Muscle layer of colon (tissue), 2 donors: ENCODE measurements at regions not wholly inside any gene's neighbourhood (a gene's known extent, or its start where the extent isn't known, plus 50 kb on each side); places are given as distances from the start of the nearest gene placed in this dataset.

Experiments
- H3K27ac ChIP-seq: one replicate; pipeline ENCODE4 v1.7.0; 2013; ENCODE audit warnings: low read depth, mild to moderate bottlenecking, low read length, moderate library complexity
- H3K27me3 ChIP-seq, 2 donors: one replicate each; pipeline ENCODE4 v1.7.0; 2013; ENCODE audit warnings: low read length in 2 of 2, mild to moderate bottlenecking in 2 of 2; ENCODE audit not compliant: insufficient read depth in 2 of 2, control insufficient read depth in 1 of 2
- H3K36me3 ChIP-seq: one replicate; pipeline ENCODE4 v1.7.0; 2013; ENCODE audit warnings: mild to moderate bottlenecking, low read length; ENCODE audit not compliant: insufficient read depth
- H3K4me1 ChIP-seq: one replicate; pipeline ENCODE4 v1.7.0; 2013; ENCODE audit warnings: mild to moderate bottlenecking, low read length; ENCODE audit not compliant: insufficient read depth
- H3K4me3 ChIP-seq, 2 donors: one replicate each; pipeline ENCODE4 v1.7.0; 2013; ENCODE audit warnings: low read length in 2 of 2, low read depth in 1 of 2, mild to moderate bottlenecking in 1 of 2, moderate library complexity in 1 of 2
- H3K9ac ChIP-seq: one replicate; pipeline ENCODE4 v1.7.0; 2013; ENCODE audit warnings: low read length
- H3K9me3 ChIP-seq: one replicate; pipeline ENCODE4 v1.7.0; 2013; ENCODE audit warnings: mild to moderate bottlenecking, low read length
- donor health status: abdominal sarcoma.
- donor health status: Adenocarcinoma of cecum.

- H3K9me3 ChIP-seq: no peaks in the 10 kb centered on the region
- H3K4me1 ChIP-seq: no peaks in the 10 kb centered on the region
- H3K27ac ChIP-seq: no peak overlapping the region
- no peak overlapping the region for H3K4me3 ChIP-seq
- H3K27me3 ChIP-seq: peaks cover 0 to 9% of the 10 kb centered on the region in 2 donors
- no peak overlapping the region for H3K9ac ChIP-seq
- no peaks in the 10 kb centered on the region for H3K36me3 ChIP-seq
Measured at GRCh38 chrX:39560271-39560670, 537.5 kb downstream of the BCOR start.

- Histone ChIP-seq H3K4me1 (no peaks in the 10 kb centered on the region), H3K27ac (no peak overlapping the region), H3K36me3 (no peaks in the 10 kb centered on the region), H3K9ac (no peak overlapping the region), H3K9me3 (no peaks in the 10 kb centered on the region), H3K4me3 (no peak overlapping the region), H3K27me3 (peaks cover 0 to 18% of the 10 kb centered on the region in 2 donors)
Measured at GRCh38 chrX:39563178-39563577, 534.6 kb downstream of the BCOR start.

DNA sequence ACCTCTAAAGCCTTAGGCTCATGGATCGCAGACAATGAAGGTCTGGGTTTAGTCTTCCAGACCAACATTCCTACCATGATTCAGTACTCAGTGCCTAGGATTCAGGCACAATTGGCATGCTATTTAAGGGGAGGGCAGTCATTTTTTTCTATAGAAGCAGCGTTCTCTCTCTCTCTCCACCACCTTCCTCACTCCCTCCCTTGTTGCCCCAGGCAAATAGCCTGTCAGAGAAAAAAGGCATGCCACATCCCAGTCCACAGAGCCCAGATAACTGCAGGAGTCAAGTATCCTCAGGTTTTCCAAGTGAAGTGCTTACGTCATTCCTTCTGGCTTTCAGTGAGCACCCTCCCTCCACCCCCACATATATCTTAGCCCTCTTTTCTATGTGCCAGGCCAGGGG lies 533.0 kb downstream of the BCOR start:
- Histone ChIP-seq H3K27me3 (peaks cover 0 to 18% of the 10 kb centered on the region in 2 donors), H3K36me3 (no peaks in the 10 kb centered on the region), H3K4me3 (no peak overlapping the region), H3K4me1 (no peaks in the 10 kb centered on the region), H3K9ac (no peak overlapping the region), H3K9me3 (no peaks in the 10 kb centered on the region), H3K27ac (no peak overlapping the region)

DNA sequence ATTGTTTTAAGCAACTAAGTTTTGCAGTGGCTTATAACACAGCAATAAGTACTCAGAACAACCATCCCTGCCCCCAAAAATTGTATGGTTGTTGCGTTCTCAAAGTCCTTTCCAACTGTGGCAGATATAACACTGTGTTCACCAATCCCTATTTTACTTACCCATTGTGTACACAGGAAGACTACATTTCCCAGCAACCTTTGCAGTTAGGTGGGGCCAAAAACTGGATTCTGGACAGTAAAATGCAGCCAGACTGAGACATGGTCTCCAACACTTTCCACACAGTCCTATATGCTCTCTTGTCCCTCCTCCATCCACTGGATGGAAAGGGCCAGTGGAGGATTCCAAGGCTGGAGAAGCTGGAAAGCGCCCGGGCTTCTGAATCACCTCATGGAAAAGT lies 523.6 kb downstream of the BCOR start:
- no peaks in the 10 kb centered on the region for H3K4me1 ChIP-seq

DNA sequence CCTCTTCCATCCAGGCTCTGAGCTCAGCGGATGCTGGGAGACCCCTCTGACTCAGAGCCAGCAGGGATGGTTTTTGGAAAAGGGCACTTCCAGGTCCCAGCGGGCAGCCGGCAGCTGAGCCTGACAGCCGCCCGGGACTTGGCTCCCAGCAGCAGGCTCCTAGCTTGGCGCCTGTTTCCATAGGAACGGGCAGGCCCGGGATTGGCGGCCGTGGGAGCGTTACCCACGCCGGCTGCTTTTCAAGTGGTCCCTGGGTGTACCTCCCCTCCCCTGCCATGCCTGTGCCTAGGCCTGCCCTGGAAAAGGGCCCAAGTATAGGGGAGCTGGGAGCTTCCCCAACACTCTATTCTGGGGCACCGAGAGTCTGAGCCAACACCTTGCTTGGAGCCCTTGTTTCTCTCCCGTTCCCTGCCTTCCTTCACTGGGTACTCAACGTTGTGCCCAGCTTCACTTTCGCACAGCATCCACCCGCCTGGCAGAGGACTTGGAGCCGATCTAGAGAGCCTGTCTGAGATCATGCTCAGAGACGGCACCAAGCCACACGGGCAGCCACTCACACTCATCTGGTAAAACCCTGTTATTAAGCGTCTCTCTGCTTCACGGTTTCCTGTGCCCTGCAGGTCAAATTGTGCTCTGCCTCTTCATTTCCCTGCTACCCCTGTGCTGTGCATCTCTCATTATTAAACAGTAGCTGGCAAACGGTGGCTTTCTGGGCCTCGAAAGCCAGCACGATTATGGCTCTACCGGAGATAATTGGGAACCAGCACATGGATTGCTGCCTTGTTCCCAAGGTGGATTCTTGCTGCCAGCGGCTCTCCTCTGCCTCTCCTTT lies 521.5 kb downstream of the BCOR start:
- no peak overlapping the region for H3K4me3 ChIP-seq
- H3K27ac ChIP-seq: no peak overlapping the region
- no peaks in the 10 kb centered on the region for H3K4me1 ChIP-seq
- H3K36me3 ChIP-seq: no peaks in the 10 kb centered on the region
- H3K9me3 ChIP-seq: no peaks in the 10 kb centered on the region
- no peak overlapping the region for H3K9ac ChIP-seq
- peaks cover 0 to 5% of the 10 kb centered on the region in 2 donors for H3K27me3 ChIP-seq

More for the DNA sequence above, 523.6 kb downstream of the BCOR start:
- peaks cover 0 to 5% of the 10 kb centered on the region in 2 donors for H3K27me3 ChIP-seq
- no peak overlapping the region for H3K9ac ChIP-seq
- no peaks in the 10 kb centered on the region for H3K36me3 ChIP-seq
- no peak overlapping the region for H3K27ac ChIP-seq
- H3K9me3 ChIP-seq: no peaks in the 10 kb centered on the region
- H3K4me3 ChIP-seq: no peak overlapping the region

- Histone ChIP-seq H3K4me1 (no peaks in the 10 kb centered on the region), H3K27me3 (peaks cover 0 to 4% of the 10 kb centered on the region in 2 donors), H3K9me3 (no peaks in the 10 kb centered on the region), H3K4me3 (no peak overlapping the region), H3K9ac (no peak overlapping the region), H3K27ac (no peak overlapping the region), H3K36me3 (no peaks in the 10 kb centered on the region)
Measured at GRCh38 chrX:39577206-39577984, 520.4 kb downstream of the BCOR start.

DNA sequence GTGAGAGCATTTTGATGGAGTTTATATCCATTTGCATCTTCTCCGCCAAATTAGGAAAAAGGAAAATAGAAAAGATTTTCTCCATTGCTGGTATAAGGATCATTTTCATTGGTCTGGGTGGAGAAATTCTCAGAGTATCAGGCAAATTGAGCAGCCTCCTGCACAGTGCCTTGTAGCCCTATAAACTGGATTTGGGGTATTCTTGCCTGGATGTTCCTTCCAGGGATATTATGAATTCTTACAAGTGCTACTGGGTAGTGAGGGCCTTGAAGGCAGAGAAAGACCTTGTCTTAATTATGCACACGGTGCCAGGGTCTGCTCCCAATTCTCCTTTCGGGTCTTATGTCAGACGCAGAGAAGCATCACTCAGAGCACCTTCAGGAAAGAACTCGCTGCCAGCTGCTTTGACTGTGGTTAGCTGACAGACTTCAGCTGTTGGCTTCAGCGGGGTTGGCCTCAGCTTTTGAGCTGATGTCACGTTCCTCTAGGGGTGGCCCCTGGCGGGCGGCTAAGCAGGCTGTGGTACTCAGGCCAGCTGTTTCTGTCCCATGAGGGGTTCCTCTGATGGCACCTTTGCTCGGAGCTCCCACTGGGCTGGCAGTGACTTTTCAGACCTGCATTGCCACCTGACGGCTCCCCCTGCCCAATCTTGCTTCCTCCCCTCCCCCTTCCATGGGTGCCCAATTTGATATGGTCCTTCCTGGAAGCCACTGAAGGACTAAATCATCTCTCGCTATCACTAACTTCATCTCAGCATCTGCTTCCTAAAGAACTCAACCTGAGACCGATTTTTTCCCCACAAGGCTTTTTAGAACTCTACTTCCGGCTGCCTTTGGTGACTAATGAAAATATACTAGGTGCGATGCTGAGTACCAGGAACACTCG lies 519.5 kb downstream of the BCOR start:
- Histone ChIP-seq H3K9me3 (no peaks in the 10 kb centered on the region), H3K27ac (no peak overlapping the region), H3K4me3 (no peak overlapping the region), H3K36me3 (no peaks in the 10 kb centered on the region), H3K27me3 (peaks cover 0 to 4% of the 10 kb centered on the region in 2 donors), H3K9ac (no peak overlapping the region), H3K4me1 (no peaks in the 10 kb centered on the region)

DNA sequence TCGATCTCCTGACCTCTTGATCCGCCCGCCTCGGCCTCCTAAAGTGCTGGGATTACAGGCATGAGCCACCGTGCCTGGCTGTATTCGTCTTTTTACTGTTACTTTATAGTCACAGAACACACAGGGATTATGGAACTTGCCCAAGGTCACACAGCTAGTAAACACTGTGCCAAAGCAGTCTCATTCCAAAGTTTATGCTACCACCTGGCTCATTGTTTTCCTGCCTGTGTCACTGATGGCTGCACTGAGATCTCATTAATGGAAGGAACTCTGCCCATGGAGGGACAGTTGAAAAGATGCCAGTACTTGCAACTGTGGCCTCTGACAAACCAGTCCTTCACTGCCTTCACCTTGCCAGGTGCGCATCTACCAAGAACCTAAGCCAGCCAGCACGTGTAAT lies 517.7 kb downstream of the BCOR start:
- Histone ChIP-seq H3K27me3 (peaks cover 0 to 6% of the 10 kb centered on the region in 2 donors), H3K27ac (no peak overlapping the region)

GRCh38 chrX:39581411-39581810 lies 516.3 kb downstream of the BCOR start:
- H3K36me3 ChIP-seq: no peaks in the 10 kb centered on the region
- H3K27me3 ChIP-seq: peaks cover 0 to 15% of the 10 kb centered on the region in 2 donors
- no peak overlapping the region for H3K4me3 ChIP-seq
- H3K4me1 ChIP-seq: no peaks in the 10 kb centered on the region
- no peak overlapping the region for H3K27ac ChIP-seq
- peaks cover 4% of the 10 kb centered on the region for H3K9me3 ChIP-seq
- no peak overlapping the region for H3K9ac ChIP-seq

More for the DNA sequence above, 517.7 kb downstream of the BCOR start:
- H3K4me1 ChIP-seq: no peaks in the 10 kb centered on the region
- H3K4me3 ChIP-seq: no peak overlapping the region
- H3K9me3 ChIP-seq: peaks cover 4% of the 10 kb centered on the region
- H3K36me3 ChIP-seq: no peaks in the 10 kb centered on the region
- H3K9ac ChIP-seq: no peak overlapping the region

DNA sequence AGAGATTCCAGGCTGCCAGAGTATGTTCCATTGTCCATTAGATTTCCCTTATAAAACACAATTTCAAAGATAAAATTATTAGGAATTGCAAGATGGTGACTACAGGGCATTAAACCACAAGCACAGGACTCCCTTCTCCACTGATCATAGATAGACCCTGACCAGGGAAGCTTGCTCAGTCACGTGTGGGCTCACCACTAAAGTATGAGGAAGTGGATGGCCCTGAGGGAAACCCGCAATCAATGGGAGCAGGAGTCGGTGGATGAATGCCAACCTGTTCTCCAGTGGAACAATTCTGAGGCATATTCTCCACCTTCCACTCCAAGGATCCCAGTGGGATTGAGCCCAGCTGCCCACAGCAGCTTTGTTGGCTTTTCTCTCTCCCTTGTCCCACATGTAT lies 515.7 kb downstream of the BCOR start:
- Histone ChIP-seq H3K4me1 (no peaks in the 10 kb centered on the region), H3K9me3 (peaks cover 4% of the 10 kb centered on the region), H3K27me3 (peaks cover 0 to 15% of the 10 kb centered on the region in 2 donors), H3K36me3 (no peaks in the 10 kb centered on the region), H3K9ac (no peak overlapping the region), H3K4me3 (no peak overlapping the region), H3K27ac (no peak overlapping the region)

DNA sequence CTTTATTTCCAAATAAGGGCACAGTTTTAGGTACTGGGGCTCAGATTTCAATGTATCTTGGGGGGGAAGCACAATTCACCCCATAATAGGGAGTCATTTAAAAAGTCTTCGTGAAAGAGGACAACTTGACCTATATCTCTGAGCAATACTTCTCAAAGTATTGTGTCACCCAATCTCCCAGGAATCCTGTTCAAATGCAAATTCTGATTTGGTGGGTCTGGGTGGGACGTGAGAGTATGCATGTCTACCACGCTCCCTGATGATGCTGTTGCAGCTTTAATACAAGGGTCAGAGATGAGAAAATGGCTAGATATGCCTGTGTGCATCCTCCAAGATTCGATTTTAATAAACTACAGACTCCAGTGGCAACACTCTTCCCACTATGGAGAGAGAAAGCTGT lies 514.8 kb downstream of the BCOR start:
- H3K9ac ChIP-seq: no peak overlapping the region
- H3K27me3 ChIP-seq: peaks cover 0 to 15% of the 10 kb centered on the region in 2 donors

More for the DNA sequence above, 514.8 kb downstream of the BCOR start:
- Histone ChIP-seq H3K9me3 (peaks cover 4% of the 10 kb centered on the region), H3K36me3 (no peaks in the 10 kb centered on the region), H3K4me1 (no peaks in the 10 kb centered on the region), H3K27ac (no peak overlapping the region), H3K4me3 (no peak overlapping the region)
